GM12892 (cell line): ENCODE measurements at regions not wholly inside any gene's neighbourhood (a gene's known extent, or its start where the extent isn't known, plus 50 kb on each side); places are given as distances from the start of the nearest gene placed in this dataset.

Source experiments
- POLR2A ChIP-seq: IDR thresholded peaks from 2 replicates; pipeline ENCODE4 v1.6.1; 2011; ENCODE audit warnings: low read depth, low read length, control low read depth
- POLR2AphosphoS5 ChIP-seq: IDR thresholded peaks from 2 replicates; pipeline ENCODE4 v1.6.1; 2011; ENCODE audit warnings: low read depth, low read length, control low read depth
- TAF1 ChIP-seq: IDR thresholded peaks from 2 replicates; pipeline ENCODE4 v1.6.1; 2011; ENCODE audit warnings: low read depth, mild to moderate bottlenecking, control low read depth, low read length, borderline replicate concordance

- no peak for TF ChIP-seq POLR2A
- no peak for TF ChIP-seq POLR2AphosphoS5
- no peak for TF ChIP-seq TAF1
Observed at GRCh38 chr9:108466304-108466703, 389.5 kb downstream of the ACTL7B start.
